ENCODE measurements at regions not wholly inside any gene's neighbourhood (a gene's known extent, or its start where the extent isn't known, plus 50 kb on each side); places are given as distances from the start of the nearest gene placed in this dataset.

DNA sequence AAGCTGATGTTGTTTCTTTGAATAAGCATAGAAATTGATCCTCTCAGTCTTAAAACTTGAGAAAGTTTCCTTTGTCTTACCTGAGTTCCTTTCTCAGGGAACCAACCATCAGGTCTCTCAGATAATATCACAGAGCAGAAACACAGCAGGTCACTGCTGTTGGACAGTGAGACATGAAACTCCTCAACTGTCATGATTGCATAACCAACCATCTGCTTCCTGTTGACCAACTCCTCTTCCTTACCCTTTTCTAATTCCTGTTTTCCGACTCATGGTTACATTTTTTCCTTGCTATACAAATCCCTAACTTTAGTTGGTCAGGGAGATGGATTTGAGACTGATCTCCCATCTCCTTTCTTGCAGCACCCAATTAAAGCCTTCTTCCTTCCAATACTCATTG is 845.3 kb downstream of the FAM181B start:
- Histone ChIP-seq H3K4me1 (ENCODE audit: control insufficient read depth, insufficient read depth, low read length) (no peaks in the 10 kb centered on the region), H3K9me3 (ENCODE audit: control insufficient read depth, low read length) (no peaks in the 10 kb centered on the region), H3K36me3 (ENCODE audit: control insufficient read depth, insufficient read depth, low read length) (no peaks in the 10 kb centered on the region), H3K27me3 (ENCODE audit: control insufficient read depth, insufficient read depth, low read length) (no peaks in the 10 kb centered on the region), H3K4me3 (ENCODE audit: low read length) (no peak overlapping the region), H3K9ac (ENCODE audit: low read length) (no peak overlapping the region)

DNA sequence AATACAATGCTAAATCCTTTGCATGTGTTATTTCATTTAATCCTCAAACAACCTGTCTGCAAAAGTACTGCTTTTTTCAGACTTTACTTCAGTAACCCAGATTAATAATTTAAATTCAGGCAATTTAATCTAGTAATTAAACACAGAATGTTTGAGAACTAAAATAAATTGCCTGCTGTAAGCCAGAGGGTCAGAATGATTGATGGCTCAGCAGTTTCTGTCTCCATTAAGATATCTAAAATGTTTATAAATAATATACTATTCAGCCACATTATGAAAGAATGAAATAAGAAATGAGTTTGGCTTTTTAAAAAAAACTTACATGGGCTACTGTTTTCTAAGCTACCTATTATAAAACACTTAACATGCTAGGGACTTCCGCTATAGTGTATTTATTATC is 846.0 kb downstream of the FAM181B start:
- H3K27me3 ChIP-seq (ENCODE audit: control insufficient read depth, insufficient read depth, low read length) = no peaks in the 10 kb centered on the region
- H3K9ac ChIP-seq (ENCODE audit: low read length) = no peak overlapping the region

DNA sequence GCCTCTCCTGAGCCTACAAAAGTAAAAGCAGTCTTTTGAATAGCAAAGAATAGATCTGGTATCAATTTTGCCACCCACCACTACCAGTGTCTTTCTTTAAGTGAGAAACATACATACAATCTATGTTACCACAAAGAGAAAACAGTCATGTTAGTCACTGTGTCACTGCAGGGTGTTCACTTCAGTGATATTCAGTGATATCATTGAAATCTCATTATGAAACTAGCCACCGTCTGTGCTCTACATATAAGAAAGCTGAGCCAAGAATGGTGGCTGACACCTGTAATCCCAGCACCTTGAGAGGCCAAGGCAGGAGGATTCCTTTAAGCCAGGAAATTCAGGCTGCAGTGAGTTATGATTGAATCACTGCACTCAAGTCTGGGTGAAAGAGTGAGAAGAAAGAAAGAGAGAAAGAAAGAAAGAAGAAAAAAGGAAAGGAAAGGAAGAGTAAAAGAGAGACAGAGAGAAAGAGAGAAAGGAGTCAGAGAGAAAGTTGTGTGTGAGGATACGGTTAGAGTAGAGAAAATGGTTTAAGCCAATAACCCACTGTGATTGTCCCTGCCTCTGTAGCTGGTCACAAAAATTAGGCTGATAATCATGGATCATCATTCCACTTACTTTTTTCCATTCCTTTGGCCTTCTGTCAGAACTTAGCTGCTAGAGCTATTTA is 847.1 kb downstream of the FAM181B start:
- Histone ChIP-seq H3K9ac (ENCODE audit: low read length) (no peak overlapping the region), H3K4me3 (ENCODE audit: low read length) (no peak overlapping the region), H3K36me3 (ENCODE audit: control insufficient read depth, insufficient read depth, low read length) (no peaks in the 10 kb centered on the region), H3K9me3 (ENCODE audit: control insufficient read depth, low read length) (no peaks in the 10 kb centered on the region), H3K4me1 (ENCODE audit: control insufficient read depth, insufficient read depth, low read length) (no peaks in the 10 kb centered on the region), H3K27me3 (ENCODE audit: control insufficient read depth, insufficient read depth, low read length) (no peaks in the 10 kb centered on the region)

More for the DNA sequence above, 846.0 kb downstream of the FAM181B start:
- no peak overlapping the region for H3K4me3 ChIP-seq (ENCODE audit: low read length)
- no peaks in the 10 kb centered on the region for H3K36me3 ChIP-seq (ENCODE audit: control insufficient read depth, insufficient read depth, low read length)
- H3K9me3 ChIP-seq (ENCODE audit: control insufficient read depth, low read length) = no peaks in the 10 kb centered on the region
- H3K4me1 ChIP-seq (ENCODE audit: control insufficient read depth, insufficient read depth, low read length) = no peaks in the 10 kb centered on the region

DNA sequence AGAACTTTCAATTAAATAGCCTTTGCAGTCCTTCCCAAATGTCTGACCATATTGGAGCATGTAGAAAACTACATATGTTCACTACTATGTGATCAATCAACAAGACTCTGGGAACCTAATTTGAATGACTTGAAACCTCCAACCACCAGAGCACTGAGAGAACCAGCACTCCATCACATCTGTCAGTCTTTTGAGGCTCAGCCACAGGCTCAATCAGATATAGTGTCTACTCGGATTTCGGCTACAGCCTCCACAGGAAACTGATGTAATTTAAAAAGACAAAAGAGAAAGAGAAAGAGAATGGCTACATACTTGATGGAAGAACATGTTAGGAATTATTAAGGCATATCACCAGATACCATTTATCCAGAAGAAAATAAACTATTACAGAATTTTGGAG is 859.0 kb downstream of the FAM181B start:
- no peaks in the 10 kb centered on the region for H3K9me3 ChIP-seq (ENCODE audit: control insufficient read depth, low read length)
- H3K36me3 ChIP-seq (ENCODE audit: control insufficient read depth, insufficient read depth, low read length) = no peaks in the 10 kb centered on the region
- H3K4me1 ChIP-seq (ENCODE audit: control insufficient read depth, insufficient read depth, low read length) = no peaks in the 10 kb centered on the region
- no peaks in the 10 kb centered on the region for H3K27me3 ChIP-seq (ENCODE audit: control insufficient read depth, insufficient read depth, low read length)
- no peak overlapping the region for H3K9ac ChIP-seq (ENCODE audit: low read length)
- no peak overlapping the region for H3K4me3 ChIP-seq (ENCODE audit: low read length)

DNA sequence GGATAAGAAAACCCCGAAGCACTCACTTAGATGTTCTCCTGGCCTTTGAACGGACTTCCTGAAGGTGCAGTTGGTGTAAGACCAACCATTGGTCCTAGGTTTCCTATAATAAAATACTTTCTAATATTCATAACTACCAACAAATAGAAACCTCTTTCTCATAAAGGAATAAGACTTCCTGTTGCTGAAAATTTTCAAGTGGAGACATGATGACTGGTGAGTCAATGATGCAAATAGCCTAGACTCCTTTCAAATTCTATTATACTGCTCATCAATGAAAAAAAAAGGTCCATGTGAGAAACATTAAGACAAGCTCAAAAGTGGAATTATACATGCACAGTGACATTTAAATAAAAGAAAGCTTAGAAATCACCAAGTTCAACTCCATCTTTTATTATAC is 862.8 kb downstream of the FAM181B start:
- no peaks in the 10 kb centered on the region for H3K27me3 ChIP-seq (ENCODE audit: control insufficient read depth, insufficient read depth, low read length)
- H3K9ac ChIP-seq (ENCODE audit: low read length) = no peak overlapping the region
- no peaks in the 10 kb centered on the region for H3K36me3 ChIP-seq (ENCODE audit: control insufficient read depth, insufficient read depth, low read length)
- H3K4me3 ChIP-seq (ENCODE audit: low read length) = no peak overlapping the region
- no peaks in the 10 kb centered on the region for H3K4me1 ChIP-seq (ENCODE audit: control insufficient read depth, insufficient read depth, low read length)
- no peaks in the 10 kb centered on the region for H3K9me3 ChIP-seq (ENCODE audit: control insufficient read depth, low read length)

DNA sequence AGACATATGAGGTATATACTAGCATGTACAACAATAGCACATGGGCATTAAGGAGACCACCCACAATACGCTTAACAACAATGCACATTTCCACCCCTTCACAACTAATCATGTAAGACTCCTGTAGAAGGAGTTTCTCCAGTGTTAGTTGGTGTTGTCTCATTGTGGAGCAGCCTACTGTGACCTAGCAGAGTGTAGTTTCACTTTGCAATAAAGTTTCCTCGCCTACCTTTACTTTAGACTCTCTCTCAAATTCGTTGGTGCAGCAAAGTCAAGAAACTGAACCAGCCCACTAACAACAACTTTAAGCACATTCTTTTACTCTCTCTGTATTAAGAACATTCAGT is 863.6 kb downstream of the FAM181B start:
- H3K9ac ChIP-seq (ENCODE audit: low read length) = no peak overlapping the region
- no peaks in the 10 kb centered on the region for H3K4me1 ChIP-seq (ENCODE audit: control insufficient read depth, insufficient read depth, low read length)

DNA sequence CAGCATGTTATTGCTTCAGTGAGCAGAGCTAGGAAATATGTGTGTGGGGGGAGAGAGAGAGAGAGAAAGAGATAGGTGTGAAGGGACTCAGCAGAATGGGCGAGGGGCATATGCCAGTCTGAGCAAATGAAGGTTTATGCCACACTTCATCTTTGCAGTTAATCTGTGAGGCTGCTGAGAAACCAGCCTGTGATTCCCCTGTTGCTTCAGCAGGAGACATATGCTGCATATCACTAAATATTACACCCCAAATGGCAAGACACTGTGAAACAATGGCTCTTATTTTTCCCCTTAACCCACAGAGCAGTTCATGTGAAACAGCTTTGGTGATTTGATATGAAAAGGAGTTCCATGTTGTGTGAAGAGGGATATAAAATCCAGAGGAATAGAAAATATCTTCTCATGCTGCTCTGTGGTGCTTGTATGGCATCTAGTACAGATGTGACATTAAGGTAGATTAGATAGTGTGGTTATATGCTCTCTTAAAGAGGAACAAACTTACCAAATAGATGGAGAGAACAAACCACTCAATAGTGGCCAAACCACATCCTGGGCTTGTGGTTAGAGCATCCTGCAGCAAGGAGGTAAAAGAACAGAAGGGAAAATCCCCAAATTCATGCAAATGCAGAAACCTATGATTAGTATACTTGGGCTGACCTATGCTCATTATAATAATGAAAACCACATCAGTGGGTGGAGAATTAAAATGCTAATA is 864.2 kb downstream of the FAM181B start:
- Histone ChIP-seq H3K9ac (ENCODE audit: low read length) (no peak overlapping the region), H3K27me3 (ENCODE audit: control insufficient read depth, insufficient read depth, low read length) (no peaks in the 10 kb centered on the region), H3K4me1 (ENCODE audit: control insufficient read depth, insufficient read depth, low read length) (no peaks in the 10 kb centered on the region), H3K36me3 (ENCODE audit: control insufficient read depth, insufficient read depth, low read length) (no peaks in the 10 kb centered on the region), H3K4me3 (ENCODE audit: low read length) (no peak overlapping the region), H3K9me3 (ENCODE audit: control insufficient read depth, low read length) (no peaks in the 10 kb centered on the region)

More for the DNA sequence above, 863.6 kb downstream of the FAM181B start:
- Histone ChIP-seq H3K9me3 (ENCODE audit: control insufficient read depth, low read length) (no peaks in the 10 kb centered on the region), H3K27me3 (ENCODE audit: control insufficient read depth, insufficient read depth, low read length) (no peaks in the 10 kb centered on the region), H3K36me3 (ENCODE audit: control insufficient read depth, insufficient read depth, low read length) (no peaks in the 10 kb centered on the region), H3K4me3 (ENCODE audit: low read length) (no peak overlapping the region)

DNA sequence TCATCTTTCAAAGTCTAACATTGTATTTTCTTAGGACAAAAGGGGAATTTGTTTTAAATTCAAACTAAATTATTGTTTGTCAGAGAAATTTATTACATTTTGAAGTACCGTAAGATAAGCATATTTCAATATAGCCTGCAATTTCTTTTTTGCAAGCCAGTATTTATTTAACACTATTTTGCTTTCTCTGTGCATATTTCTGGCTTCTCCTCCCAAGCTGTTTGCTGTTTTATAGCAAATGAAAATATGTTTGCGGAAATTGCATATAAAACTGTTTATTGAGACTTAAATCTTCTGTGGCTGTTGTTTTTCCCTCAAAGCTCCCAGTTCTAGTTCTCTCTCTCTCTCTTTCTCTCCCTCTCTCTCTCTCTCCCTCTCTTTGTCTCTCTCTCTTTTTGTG is 866.8 kb downstream of the FAM181B start:
- Histone ChIP-seq H3K4me3 (ENCODE audit: low read length) (no peak overlapping the region), H3K36me3 (ENCODE audit: control insufficient read depth, insufficient read depth, low read length) (no peaks in the 10 kb centered on the region), H3K9ac (ENCODE audit: low read length) (no peak overlapping the region), H3K9me3 (ENCODE audit: control insufficient read depth, low read length) (no peaks in the 10 kb centered on the region), H3K4me1 (ENCODE audit: control insufficient read depth, insufficient read depth, low read length) (no peaks in the 10 kb centered on the region), H3K27me3 (ENCODE audit: control insufficient read depth, insufficient read depth, low read length) (no peaks in the 10 kb centered on the region)

DNA sequence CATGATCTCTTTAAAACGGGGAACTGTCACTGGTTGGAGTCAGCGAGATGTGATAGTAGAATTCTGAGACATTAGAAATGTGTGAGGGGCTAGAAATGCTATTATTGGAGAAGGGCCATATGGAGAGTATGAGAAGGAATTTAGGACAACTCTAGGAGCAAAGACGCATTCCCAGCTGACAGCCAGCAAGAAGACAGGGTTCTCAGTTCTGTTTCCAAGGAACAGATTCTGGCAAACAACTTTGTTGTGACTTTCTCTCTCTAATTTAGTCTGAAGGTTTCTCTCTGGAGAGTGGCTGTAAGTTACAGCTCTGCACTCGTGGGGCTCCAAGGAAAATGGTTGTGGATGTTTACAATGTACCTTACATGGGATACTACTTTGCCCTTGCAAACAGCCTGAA is 876.3 kb downstream of the FAM181B start:
- Histone ChIP-seq H3K9me3 (ENCODE audit: control insufficient read depth, low read length) (no peaks in the 10 kb centered on the region), H3K27me3 (ENCODE audit: control insufficient read depth, insufficient read depth, low read length) (no peaks in the 10 kb centered on the region), H3K4me1 (ENCODE audit: control insufficient read depth, insufficient read depth, low read length) (no peaks in the 10 kb centered on the region), H3K4me3 (ENCODE audit: low read length) (no peak overlapping the region), H3K9ac (ENCODE audit: low read length) (no peak overlapping the region), H3K36me3 (ENCODE audit: control insufficient read depth, insufficient read depth, low read length) (no peaks in the 10 kb centered on the region)

DNA sequence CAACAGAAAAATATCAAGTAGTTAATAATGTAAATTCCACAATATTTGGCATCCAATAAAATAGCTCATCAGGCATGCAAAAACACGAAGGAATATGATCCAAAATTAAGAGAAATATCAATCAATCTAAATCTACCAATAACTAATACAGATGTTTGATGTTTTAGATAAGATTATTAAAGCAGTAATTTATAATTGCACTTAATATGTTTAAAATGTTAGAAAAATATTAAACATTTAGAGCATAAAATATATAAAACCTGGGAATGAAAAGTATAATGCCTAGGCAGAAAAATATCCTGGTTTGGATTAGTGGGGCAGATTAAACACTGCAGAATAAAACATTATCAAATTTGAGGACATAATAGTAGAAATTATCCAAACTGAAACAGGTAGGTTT is 879.9 kb downstream of the FAM181B start:
- H3K4me1 ChIP-seq (ENCODE audit: control insufficient read depth, insufficient read depth, low read length) = no peaks in the 10 kb centered on the region
- H3K36me3 ChIP-seq (ENCODE audit: control insufficient read depth, insufficient read depth, low read length) = no peaks in the 10 kb centered on the region
- no peaks in the 10 kb centered on the region for H3K9me3 ChIP-seq (ENCODE audit: control insufficient read depth, low read length)
- H3K9ac ChIP-seq (ENCODE audit: low read length) = no peak overlapping the region
- H3K4me3 ChIP-seq (ENCODE audit: low read length) = no peak overlapping the region
- H3K27me3 ChIP-seq (ENCODE audit: control insufficient read depth, insufficient read depth, low read length) = no peaks in the 10 kb centered on the region

DNA sequence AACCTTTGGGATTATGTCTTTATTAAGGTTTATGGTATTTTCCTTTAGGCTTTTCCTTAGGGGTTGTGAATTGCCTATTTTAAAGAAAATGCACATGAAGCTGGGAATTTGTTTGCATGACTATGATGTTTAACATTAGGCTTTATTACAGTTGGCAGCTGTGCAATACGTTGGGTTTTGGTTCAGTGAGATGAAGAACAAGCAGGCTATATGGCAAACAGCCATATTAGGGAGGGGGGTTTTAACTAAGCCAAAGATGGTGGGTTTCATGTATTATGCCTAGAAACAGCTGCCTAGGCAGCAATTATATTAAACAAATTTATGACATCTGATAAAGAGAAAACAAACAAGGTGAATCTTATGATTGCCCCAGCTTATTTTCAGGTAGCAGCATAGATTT is 880.8 kb downstream of the FAM181B start:
- no peaks in the 10 kb centered on the region for H3K4me1 ChIP-seq (ENCODE audit: control insufficient read depth, insufficient read depth, low read length)
- H3K36me3 ChIP-seq (ENCODE audit: control insufficient read depth, insufficient read depth, low read length) = no peaks in the 10 kb centered on the region
- no peaks in the 10 kb centered on the region for H3K9me3 ChIP-seq (ENCODE audit: control insufficient read depth, low read length)
- H3K27me3 ChIP-seq (ENCODE audit: control insufficient read depth, insufficient read depth, low read length) = no peaks in the 10 kb centered on the region
- no peak overlapping the region for H3K4me3 ChIP-seq (ENCODE audit: low read length)
- no peak overlapping the region for H3K9ac ChIP-seq (ENCODE audit: low read length)

DNA sequence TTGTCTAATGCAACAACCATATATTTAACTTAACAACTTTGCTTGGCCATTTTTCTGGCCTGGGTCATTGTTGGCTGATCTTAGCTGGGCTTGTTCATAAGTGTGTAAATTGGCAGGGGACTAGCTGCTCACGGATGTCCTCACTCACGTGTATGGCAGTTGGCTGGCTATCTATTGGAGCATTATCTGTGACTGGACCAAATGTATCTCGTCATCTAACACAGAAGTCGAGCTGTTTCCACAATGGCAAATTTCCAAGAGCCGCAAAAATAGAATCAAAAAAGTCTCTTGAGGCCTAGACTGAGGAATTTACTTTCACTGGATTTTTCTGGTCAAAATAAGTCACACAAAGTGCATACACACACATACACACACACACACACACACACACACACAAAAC is 893.3 kb downstream of the FAM181B start:
- Histone ChIP-seq H3K36me3 (ENCODE audit: control insufficient read depth, insufficient read depth, low read length) (no peaks in the 10 kb centered on the region), H3K27me3 (ENCODE audit: control insufficient read depth, insufficient read depth, low read length) (no peaks in the 10 kb centered on the region), H3K4me1 (ENCODE audit: control insufficient read depth, insufficient read depth, low read length) (no peaks in the 10 kb centered on the region), H3K4me3 (ENCODE audit: low read length) (no peak overlapping the region), H3K9me3 (ENCODE audit: control insufficient read depth, low read length) (no peaks in the 10 kb centered on the region), H3K9ac (ENCODE audit: low read length) (no peak overlapping the region)
